ENCODE measurements at regions not wholly inside any gene's neighbourhood (a gene's known extent, or its start where the extent isn't known, plus 50 kb on each side); places are given as distances from the start of the nearest gene placed in this dataset.
"Not testable (repeated sequence)": the region's sequence is repeated elsewhere in the genome, so short reads cannot be mapped to it uniquely, and the experiment has no call there.

GRCh38 chr6:21740376-21741124 lies 147.0 kb downstream of the SOX4 start:
- FAIRE-seq (no peak), DNase-seq (ENCODE audit: extremely low spot score, insufficient read length, low read depth) (no peak)

- no peak for FAIRE-seq
- no peak for DNase-seq (ENCODE audit: extremely low spot score, insufficient read length, low read depth)
Measured at GRCh38 chr6:21741221-21742109, 147.9 kb downstream of the SOX4 start.

- no peak for FAIRE-seq
- DNase-seq (ENCODE audit: extremely low spot score, insufficient read length, low read depth), result no peak
Measured at GRCh38 chr6:21742238-21742660, 148.7 kb downstream of the SOX4 start.

GRCh38 chr6:21744331-21744730 lies 150.8 kb downstream of the SOX4 start:
- no peak for FAIRE-seq
- no peak for DNase-seq (ENCODE audit: extremely low spot score, insufficient read length, low read depth)

GRCh38 chr6:21745543-21746337 lies 152.2 kb downstream of the SOX4 start:
- DNase-seq (ENCODE audit: extremely low spot score, insufficient read length, low read depth), result no peak
- no peak for FAIRE-seq

- no peak for FAIRE-seq
Measured at GRCh38 chr6:21747441-21747840, 153.9 kb downstream of the SOX4 start.

GRCh38 chr6:21748343-21749056 lies 154.9 kb downstream of the SOX4 start:
- FAIRE-seq (no peak), DNase-seq (ENCODE audit: extremely low spot score, insufficient read length, low read depth) (no peak)

More at GRCh38 chr6:21747441-21747840, 153.9 kb downstream of the SOX4 start:
- no peak for DNase-seq (ENCODE audit: extremely low spot score, insufficient read length, low read depth)

- FAIRE-seq (no peak), DNase-seq (ENCODE audit: extremely low spot score, insufficient read length, low read depth) (no peak)
Measured at GRCh38 chr6:21749754-21750153, 156.2 kb downstream of the SOX4 start.

- no peak for DNase-seq (ENCODE audit: extremely low spot score, insufficient read length, low read depth)
- FAIRE-seq, result no peak
Measured at GRCh38 chr6:21750575-21750974, 157.0 kb downstream of the SOX4 start.

- no peak for DNase-seq (ENCODE audit: extremely low spot score, insufficient read length, low read depth)
- no peak for FAIRE-seq
Measured at GRCh38 chr6:21751608-21752007, 158.1 kb downstream of the SOX4 start.

GRCh38 chr6:21752054-21752811 lies 158.7 kb downstream of the SOX4 start:
- FAIRE-seq (no peak), DNase-seq (ENCODE audit: extremely low spot score, insufficient read length, low read depth) (no peak)

GRCh38 chr6:21753241-21754108 lies 159.9 kb downstream of the SOX4 start:
- no peak for DNase-seq (ENCODE audit: extremely low spot score, insufficient read length, low read depth)
- FAIRE-seq, result no peak

- DNase-seq (ENCODE audit: extremely low spot score, insufficient read length, low read depth) (no peak), FAIRE-seq (no peak)
Measured at GRCh38 chr6:21754891-21755290, 161.3 kb downstream of the SOX4 start.

GRCh38 chr6:21756487-21756886 lies 162.9 kb downstream of the SOX4 start:
- no peak for FAIRE-seq
- DNase-seq (ENCODE audit: extremely low spot score, insufficient read length, low read depth), result no peak

GRCh38 chr6:21757392-21757791 lies 163.8 kb downstream of the SOX4 start:
- not testable (repeated sequence) for FAIRE-seq; DNase-seq (ENCODE audit: extremely low spot score, insufficient read length, low read depth)

GRCh38 chr6:21759721-21760120 lies 166.2 kb downstream of the SOX4 start:
- FAIRE-seq (no peak), DNase-seq (ENCODE audit: extremely low spot score, insufficient read length, low read depth) (no peak)

- not testable (repeated sequence) for FAIRE-seq; DNase-seq (ENCODE audit: extremely low spot score, insufficient read length, low read depth)
Measured at GRCh38 chr6:21761053-21761730, 167.6 kb downstream of the SOX4 start.

GRCh38 chr6:21764989-21765388 lies 171.4 kb downstream of the SOX4 start:
- DNase-seq (ENCODE audit: extremely low spot score, insufficient read length, low read depth) (no peak), FAIRE-seq (no peak)
